ENCODE measurements at regions not wholly inside any gene's neighbourhood (a gene's known extent, or its start where the extent isn't known, plus 50 kb on each side); places are given as distances from the start of the nearest gene placed in this dataset.
A peak's percentile ranks its signal among the peaks of the same experiment; 100 is the strongest.

DNA sequence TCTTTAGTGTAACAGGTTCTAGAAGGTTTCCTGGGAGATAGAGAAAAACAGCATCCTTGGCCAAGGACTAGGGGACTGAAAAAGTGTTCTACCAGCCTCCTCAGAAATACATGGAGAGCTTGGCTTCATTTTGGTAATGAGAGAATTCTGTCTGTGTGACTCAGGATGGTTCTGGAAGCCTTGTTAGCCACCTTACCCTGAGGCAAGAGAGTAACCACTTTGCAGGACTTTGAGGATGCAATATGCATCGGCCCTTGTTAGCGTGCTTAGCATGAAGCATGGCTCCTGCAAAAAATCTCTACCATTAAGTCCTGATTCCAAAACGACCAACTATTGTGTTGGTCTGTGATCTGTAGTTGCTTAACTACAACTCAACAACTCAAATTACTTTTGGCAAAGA is 79.8 kb downstream of the C1QL2 start:
- H3K4me3 ChIP-seq (replicated peaks in 1 of 2; ENCODE audit: low read depth in 2 of 2, low read length in 2 of 2) = no peak overlapping the region
- DNase-seq (ENCODE audit: low read depth in 2 of 2) = no peak
- TF ChIP-seq, protein P1, sequence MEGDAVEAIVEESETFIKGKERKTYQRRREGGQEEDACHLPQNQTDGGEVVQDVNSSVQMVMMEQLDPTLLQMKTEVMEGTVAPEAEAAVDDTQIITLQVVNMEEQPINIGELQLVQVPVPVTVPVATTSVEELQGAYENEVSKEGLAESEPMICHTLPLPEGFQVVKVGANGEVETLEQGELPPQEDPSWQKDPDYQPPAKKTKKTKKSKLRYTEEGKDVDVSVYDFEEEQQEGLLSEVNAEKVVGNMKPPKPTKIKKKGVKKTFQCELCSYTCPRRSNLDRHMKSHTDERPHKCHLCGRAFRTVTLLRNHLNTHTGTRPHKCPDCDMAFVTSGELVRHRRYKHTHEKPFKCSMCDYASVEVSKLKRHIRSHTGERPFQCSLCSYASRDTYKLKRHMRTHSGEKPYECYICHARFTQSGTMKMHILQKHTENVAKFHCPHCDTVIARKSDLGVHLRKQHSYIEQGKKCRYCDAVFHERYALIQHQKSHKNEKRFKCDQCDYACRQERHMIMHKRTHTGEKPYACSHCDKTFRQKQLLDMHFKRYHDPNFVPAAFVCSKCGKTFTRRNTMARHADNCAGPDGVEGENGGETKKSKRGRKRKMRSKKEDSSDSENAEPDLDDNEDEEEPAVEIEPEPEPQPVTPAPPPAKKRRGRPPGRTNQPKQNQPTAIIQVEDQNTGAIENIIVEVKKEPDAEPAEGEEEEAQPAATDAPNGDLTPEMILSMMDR (IDR thresholded peaks at IDR 0.05; ENCODE audit: low read depth, low read length) = no peak

DNA sequence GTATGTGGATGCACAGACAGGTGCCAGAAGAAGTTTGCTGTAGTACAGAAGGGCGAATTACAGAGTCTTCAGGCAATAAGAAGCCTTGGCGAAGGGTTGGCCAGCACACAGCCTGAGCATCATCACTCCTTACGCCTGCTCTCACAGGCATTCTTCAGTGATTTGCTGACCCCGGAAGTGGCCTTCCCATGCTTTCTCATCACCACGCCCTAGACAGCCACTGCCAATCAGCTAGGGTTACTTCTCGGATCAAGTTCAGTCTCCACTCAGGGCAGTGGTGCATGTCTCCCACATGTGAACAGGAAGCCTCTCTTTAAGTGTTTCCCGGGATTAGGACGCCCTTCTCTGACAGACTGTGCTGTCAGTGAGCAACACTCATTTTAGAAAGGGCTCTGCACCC is 81.8 kb downstream of the C1QL2 start:
- H3K4me3 ChIP-seq (replicated peaks in 1 of 2; ENCODE audit: low read depth in 2 of 2, low read length in 2 of 2) = no peak overlapping the region
- DNase-seq (ENCODE audit: low read depth in 2 of 2) = no peak
- TF ChIP-seq, protein P1 (IDR thresholded peaks at IDR 0.05; ENCODE audit: low read depth, low read length) = no peak

DNA sequence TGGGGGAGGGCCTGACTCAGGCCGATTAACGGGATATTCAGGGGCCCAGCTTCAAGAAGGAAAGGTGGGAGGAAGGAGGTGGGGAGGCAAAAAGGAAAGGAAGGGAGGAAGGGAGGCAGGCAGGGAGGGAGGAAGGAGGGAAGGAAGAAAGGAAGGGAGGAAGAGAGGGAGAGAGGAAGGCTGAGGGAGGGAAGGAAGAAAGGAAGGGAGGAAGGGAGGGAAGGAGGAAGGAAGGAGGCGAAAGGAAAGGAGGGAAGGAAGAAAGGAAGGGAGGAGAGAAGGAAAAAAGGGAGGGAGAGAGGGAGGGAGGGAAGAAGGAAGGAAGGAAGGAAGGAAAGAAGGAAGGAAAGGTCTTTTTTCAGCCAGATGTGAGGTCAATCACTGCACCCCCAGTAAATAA is 85.3 kb downstream of the C1QL2 start:
- TF ChIP-seq, protein P1 (IDR thresholded peaks at IDR 0.05; ENCODE audit: low read depth, low read length) = no peak
- no peak overlapping the region for H3K4me3 ChIP-seq (replicated peaks in 1 of 2; ENCODE audit: low read depth in 2 of 2, low read length in 2 of 2)
- DNase-seq (ENCODE audit: low read depth in 2 of 2) = no peak

DNA sequence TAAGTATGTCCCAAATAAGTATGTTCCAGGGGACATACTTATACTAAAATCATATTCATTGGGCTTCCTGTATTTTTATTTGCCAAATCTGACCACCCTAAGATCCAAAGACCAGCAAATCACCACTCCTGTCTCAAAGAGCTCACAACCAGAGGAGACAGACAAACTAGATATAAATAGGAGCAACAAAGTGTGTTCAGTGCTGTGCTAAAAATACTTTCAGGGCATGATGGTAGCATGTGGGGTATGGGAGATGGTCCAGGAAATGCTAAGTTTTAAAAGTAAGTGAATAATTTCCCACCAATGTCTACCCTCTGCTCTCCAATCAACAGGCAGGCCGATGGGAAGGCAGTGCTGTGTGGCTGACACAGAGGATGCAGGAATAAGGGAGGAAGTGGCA is 87.1 kb downstream of the C1QL2 start:
- DNase-seq (ENCODE audit: low read depth in 2 of 2) = no peak
- TF ChIP-seq, protein P1 (IDR thresholded peaks at IDR 0.05; ENCODE audit: low read depth, low read length) = no peak
- H3K4me3 ChIP-seq (replicated peaks in 1 of 2; ENCODE audit: low read depth in 2 of 2, low read length in 2 of 2) = no peak overlapping the region

DNA sequence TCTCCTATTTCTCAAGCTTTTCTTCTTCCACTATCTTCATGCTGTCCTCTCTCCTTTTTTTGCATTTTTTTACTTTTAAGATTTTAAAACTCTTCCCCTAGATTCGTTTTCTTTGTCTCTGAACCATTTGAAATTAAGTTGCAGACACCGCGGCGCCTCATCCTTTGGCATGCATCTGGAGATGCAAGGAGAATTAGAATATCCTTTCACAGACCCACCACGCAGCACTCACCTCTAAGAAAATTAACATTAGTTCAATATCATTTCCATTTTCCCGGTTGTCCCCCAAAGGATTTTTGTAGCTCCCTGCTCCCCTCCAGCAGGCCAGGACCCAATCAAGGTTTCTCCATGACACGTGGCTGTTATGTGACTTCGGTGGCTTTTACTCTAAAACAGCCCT is 88.8 kb downstream of the C1QL2 start:
- H3K4me3 ChIP-seq (replicated peaks in 1 of 2; ENCODE audit: low read depth in 2 of 2, low read length in 2 of 2) = no peak overlapping the region
- TF ChIP-seq, protein P1 (IDR thresholded peaks at IDR 0.05; ENCODE audit: low read depth, low read length) = no peak
- DNase-seq (ENCODE audit: low read depth in 2 of 2) = no peak

DNA sequence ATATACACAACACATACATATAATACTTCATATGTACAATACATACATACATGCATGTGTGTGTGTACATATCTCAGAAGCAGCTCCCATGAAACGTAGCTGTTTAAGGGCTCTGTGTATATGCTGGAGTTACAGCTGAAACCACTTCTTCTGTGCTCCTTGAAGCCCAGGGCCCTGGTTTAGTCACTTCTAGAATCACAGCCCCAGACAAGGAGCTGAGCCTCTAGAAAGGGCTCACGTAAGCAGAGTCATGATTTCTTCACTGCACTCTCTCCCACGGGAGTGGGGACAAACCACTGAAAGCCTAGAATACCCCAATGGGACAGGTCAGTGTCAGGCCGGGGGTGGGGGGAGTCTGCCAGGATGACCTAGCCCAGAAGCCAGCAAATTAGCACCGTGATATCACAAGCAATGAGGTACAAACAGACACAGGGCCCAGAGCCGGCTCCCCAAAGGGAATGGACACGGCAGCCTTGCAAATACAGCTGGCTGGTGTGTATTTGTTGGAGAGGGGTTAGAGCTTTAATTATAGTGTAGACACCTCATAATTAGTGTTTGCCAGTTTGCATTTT is 90.3 kb downstream of the C1QL2 start:
- TF ChIP-seq, protein P1 (IDR thresholded peaks at IDR 0.05; ENCODE audit: low read depth, low read length) = no peak
- H3K4me3 ChIP-seq (replicated peaks in 1 of 2; ENCODE audit: low read depth in 2 of 2, low read length in 2 of 2) = no peak overlapping the region
- no peak for DNase-seq (ENCODE audit: low read depth in 2 of 2)

DNA sequence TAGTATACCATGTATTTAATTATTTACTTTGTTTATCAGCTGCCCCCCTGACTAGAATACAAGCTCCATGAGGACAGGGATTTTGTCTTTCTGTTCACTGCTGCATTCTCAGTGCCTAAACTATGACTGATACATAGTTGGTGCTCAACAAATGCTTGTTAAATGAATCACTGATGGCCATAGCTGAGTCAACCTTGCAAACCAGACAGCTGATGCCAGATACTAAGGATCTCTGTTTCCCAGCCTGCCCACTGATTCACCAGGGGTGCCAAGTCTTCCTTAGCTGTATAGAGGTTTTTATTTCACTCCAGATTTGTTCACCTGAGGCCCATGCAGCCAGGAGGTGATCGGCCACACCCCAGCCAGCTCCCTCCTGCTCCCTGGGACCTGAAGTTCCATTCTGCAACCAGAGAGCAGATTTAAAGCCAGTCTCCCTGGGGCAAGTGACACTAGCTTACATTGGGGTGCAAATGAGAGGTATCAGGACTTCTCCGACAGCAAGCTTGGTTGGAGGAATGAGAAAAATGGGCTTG is 92.2 kb downstream of the C1QL2 start:
- peak in 1 of 2 donors; percentile 28 for DNase-seq (ENCODE audit: low read depth in 2 of 2)
- no peak overlapping the region for H3K4me3 ChIP-seq (replicated peaks in 1 of 2; ENCODE audit: low read depth in 2 of 2, low read length in 2 of 2)
- TF ChIP-seq, protein P1 (IDR thresholded peaks at IDR 0.05; ENCODE audit: low read depth, low read length) = no peak

Measured in cardiac fibroblast (primary cell).